GM23338 (cell line): ENCODE measurements at regions not wholly inside any gene's neighbourhood (a gene's known extent, or its start where the extent isn't known, plus 50 kb on each side); places are given as distances from the start of the nearest gene placed in this dataset.

ENCODE experiments used
- CREB1 ChIP-seq: fragments of 250-450 bp; sonication (Bioruptor Pico); IDR thresholded peaks from 2 replicates; pipeline ENCODE4 v1.5.0; 2020; ENCODE audit warnings: low read depth, mild to moderate bottlenecking, moderate library complexity
- CTCF ChIP-seq, 2 experiments: fragments of 200-600 bp in 1 of 2; sonication (generic) in 1 of 2; conservative IDR thresholded peaks; 2 replicates each; pipeline versions ENCODE4 v1.5.1 to v1.6.1; 2016 to 2017; ENCODE audit warnings: antibody characterized with exemption in 2 of 2, low read depth in 2 of 2, mild to moderate bottlenecking in 2 of 2, moderate library complexity in 1 of 2
- EZH2phosphoT487 ChIP-seq: fragments of 200-600 bp; sonication (generic); IDR thresholded peaks from one replicate; pipeline ENCODE4 v1.8.1; 2018; ENCODE audit warnings: antibody characterized with exemption; ENCODE audit not compliant: unreplicated experiment
- ZNF462 ChIP-seq: fragments of 250-450 bp; sonication (Bioruptor Pico); IDR thresholded peaks from 2 replicates; pipeline ENCODE4 v1.5.0; 2020; ENCODE audit warnings: mild to moderate bottlenecking, moderate library complexity
- TF ChIP-seq, protein P1 (sequence below): IDR thresholded peaks from one replicate; pipeline ENCODE4 v1.6.1; 2018; ENCODE audit warnings: antibody characterized with exemption; ENCODE audit not compliant: unreplicated experiment

GRCh38 chr7:24419511-24419910 lies 135.5 kb downstream of the NPY start (continued):
- TF ChIP-seq ZNF462 (CRISPR knock-in tag) (no peak), EZH2phosphoT487 (no peak), CREB1 (CRISPR knock-in tag) (no peak), CTCF (conservative IDR thresholded peaks at IDR 0.05; ENCODE audit: low read depth in 2 of 2) (no peak)
- TF ChIP-seq, protein P1, sequence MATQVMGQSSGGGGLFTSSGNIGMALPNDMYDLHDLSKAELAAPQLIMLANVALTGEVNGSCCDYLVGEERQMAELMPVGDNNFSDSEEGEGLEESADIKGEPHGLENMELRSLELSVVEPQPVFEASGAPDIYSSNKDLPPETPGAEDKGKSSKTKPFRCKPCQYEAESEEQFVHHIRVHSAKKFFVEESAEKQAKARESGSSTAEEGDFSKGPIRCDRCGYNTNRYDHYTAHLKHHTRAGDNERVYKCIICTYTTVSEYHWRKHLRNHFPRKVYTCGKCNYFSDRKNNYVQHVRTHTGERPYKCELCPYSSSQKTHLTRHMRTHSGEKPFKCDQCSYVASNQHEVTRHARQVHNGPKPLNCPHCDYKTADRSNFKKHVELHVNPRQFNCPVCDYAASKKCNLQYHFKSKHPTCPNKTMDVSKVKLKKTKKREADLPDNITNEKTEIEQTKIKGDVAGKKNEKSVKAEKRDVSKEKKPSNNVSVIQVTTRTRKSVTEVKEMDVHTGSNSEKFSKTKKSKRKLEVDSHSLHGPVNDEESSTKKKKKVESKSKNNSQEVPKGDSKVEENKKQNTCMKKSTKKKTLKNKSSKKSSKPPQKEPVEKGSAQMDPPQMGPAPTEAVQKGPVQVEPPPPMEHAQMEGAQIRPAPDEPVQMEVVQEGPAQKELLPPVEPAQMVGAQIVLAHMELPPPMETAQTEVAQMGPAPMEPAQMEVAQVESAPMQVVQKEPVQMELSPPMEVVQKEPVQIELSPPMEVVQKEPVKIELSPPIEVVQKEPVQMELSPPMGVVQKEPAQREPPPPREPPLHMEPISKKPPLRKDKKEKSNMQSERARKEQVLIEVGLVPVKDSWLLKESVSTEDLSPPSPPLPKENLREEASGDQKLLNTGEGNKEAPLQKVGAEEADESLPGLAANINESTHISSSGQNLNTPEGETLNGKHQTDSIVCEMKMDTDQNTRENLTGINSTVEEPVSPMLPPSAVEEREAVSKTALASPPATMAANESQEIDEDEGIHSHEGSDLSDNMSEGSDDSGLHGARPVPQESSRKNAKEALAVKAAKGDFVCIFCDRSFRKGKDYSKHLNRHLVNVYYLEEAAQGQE: no peak
